OCI-LY3 (cell line): ENCODE measurements at regions not wholly inside any gene's neighbourhood (a gene's known extent, or its start where the extent isn't known, plus 50 kb on each side); places are given as distances from the start of the nearest gene placed in this dataset.

ENCODE experiments used
- H2AFZ ChIP-seq: fragments of 200-600, 300-600 bp; shearing (Covaris generic); 2 replicates; pipeline ENCODE4 v1.6.0; 2014; ENCODE audit warnings: antibody characterized with exemption, low read depth, low read length
- H3K27ac ChIP-seq: fragments of 200-600, 300-600 bp; sonication (generic); 2 replicates; pipeline ENCODE4 v1.5.1; 2014; ENCODE audit warnings: mild to moderate bottlenecking, low read length, moderate library complexity, mixed read lengths
- H3K27me3 ChIP-seq: fragments of 200-600, 300-600 bp; sonication (generic); 2 replicates; pipeline ENCODE4 v1.6.1; 2014; ENCODE audit warnings: low read depth, low read length, mixed read lengths
- H3K36me3 ChIP-seq: fragments of 200-600, 300-600 bp; sonication (generic); replicated peaks from 2 replicates; pipeline ENCODE3; 2014; ENCODE audit warnings: low read depth, low read length, mixed read lengths
- H3K4me1 ChIP-seq: fragments of 300-600, 200-600 bp; sonication (generic); 2 replicates; pipeline ENCODE4 v1.6.1; 2014; ENCODE audit warnings: low read length, mixed read lengths
- H3K4me2 ChIP-seq: fragments of 200-600, 300-600 bp; sonication (generic); 2 replicates; pipeline ENCODE4 v1.6.1; 2014; ENCODE audit warnings: low read length, mixed read lengths
- H3K4me3 ChIP-seq: fragments of 300-600, 200-600 bp; sonication (generic); 2 replicates; pipeline ENCODE4 v1.5.1; 2014; ENCODE audit warnings: antibody characterized with exemption, mild to moderate bottlenecking, low read length, moderate library complexity
- H3K79me2 ChIP-seq: fragments of 300-600, 200-600 bp; shearing (Covaris generic); 2 replicates; pipeline ENCODE4 v1.6.1; 2014; ENCODE audit warnings: mild to moderate bottlenecking, low read length, mixed read lengths
- H3K9ac ChIP-seq: fragments of 300-600, 200-600 bp; shearing (Covaris generic); 2 replicates; pipeline ENCODE4 v1.6.0; 2014; ENCODE audit warnings: mild to moderate bottlenecking, low read length, moderate library complexity
- H3K9me3 ChIP-seq: fragments of 200-600, 300-600 bp; shearing (Covaris generic); 2 replicates; pipeline ENCODE4 v1.6.1; 2014; ENCODE audit warnings: low read length, mixed read lengths; ENCODE audit not compliant: insufficient read depth
- H4K20me1 ChIP-seq: fragments of 200-600, 300-600 bp; sonication (generic); 2 replicates; pipeline ENCODE4 v1.6.1; 2016; ENCODE audit warnings: low read length, mixed read lengths; ENCODE audit not compliant: insufficient read depth
- EZH2phosphoT487 ChIP-seq: fragments of 200-600 bp; shearing (Covaris generic); IDR thresholded peaks from 2 replicates; pipeline ENCODE4 v1.6.1; 2018; ENCODE audit warnings: antibody characterized with exemption, mixed run types, low read depth
- TF ChIP-seq, protein P1 (sequence below): fragments of 200-600, 300-600 bp; sonication (generic); IDR thresholded peaks from 2 replicates; pipeline ENCODE4 v1.5.1; 2014; ENCODE audit warnings: antibody characterized with exemption, low read length, low read depth

DNA sequence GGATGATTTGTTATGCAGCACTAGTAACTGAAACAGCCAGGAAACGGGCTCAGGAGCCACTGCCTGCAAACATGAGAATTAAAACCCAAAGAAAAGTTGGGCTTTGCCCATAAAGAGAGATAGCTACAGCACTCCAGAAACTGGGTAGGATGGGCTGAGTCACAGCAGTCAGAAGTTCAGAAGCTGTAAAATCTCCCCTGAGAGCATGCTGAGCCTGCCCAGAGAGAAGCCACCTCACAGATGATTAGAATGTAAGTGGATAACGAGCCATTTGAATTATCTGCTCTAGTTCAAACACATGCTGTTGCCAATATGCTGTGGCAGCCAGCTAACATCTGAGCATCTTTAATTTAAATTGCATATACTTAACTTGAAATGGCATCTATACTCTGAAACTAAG is 388.1 kb upstream of the ACVR2A start:
- H3K27me3 ChIP-seq, result no peaks in the 10 kb centered on the region

DNA sequence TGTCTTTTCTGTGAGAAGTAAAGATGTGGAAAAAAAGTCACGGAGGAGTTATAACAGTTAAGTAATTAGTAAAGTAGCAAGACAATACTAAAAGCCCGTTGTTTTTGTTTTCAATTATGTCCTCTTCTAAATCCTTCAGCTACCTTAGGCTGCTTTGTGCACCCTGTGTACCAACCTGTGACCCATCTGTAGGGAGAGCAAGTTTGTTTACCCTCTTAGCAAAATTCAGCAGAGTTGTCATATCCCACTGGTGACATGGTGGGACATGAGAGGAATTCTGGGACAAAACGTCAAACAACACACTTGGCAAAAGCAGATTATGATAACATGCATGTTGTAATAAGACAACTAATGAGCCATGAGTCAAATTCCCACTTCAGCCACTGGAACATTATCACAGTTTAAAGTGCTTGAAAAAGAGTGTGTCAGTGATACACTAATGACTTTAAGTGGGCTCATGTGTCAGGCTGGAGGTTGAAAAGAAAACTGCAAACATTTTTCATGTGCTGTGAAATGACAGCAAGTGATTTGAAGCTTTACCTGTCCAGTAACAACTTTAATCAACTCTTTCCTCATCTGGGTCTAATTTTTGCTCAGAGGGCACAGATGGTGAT is 392.8 kb upstream of the ACVR2A start:
- TF ChIP-seq, protein P1, sequence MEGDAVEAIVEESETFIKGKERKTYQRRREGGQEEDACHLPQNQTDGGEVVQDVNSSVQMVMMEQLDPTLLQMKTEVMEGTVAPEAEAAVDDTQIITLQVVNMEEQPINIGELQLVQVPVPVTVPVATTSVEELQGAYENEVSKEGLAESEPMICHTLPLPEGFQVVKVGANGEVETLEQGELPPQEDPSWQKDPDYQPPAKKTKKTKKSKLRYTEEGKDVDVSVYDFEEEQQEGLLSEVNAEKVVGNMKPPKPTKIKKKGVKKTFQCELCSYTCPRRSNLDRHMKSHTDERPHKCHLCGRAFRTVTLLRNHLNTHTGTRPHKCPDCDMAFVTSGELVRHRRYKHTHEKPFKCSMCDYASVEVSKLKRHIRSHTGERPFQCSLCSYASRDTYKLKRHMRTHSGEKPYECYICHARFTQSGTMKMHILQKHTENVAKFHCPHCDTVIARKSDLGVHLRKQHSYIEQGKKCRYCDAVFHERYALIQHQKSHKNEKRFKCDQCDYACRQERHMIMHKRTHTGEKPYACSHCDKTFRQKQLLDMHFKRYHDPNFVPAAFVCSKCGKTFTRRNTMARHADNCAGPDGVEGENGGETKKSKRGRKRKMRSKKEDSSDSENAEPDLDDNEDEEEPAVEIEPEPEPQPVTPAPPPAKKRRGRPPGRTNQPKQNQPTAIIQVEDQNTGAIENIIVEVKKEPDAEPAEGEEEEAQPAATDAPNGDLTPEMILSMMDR, result peak; percentile 23
- TF ChIP-seq EZH2phosphoT487, result no peak
- Histone ChIP-seq H3K4me2 (no peak overlapping the region), H3K9ac (no peak overlapping the region), H2AFZ (no peak overlapping the region), H3K36me3 (no peaks in the 10 kb centered on the region), H4K20me1 (no peaks in the 10 kb centered on the region), H3K27ac (no peak overlapping the region), H3K9me3 (no peaks in the 10 kb centered on the region), H3K4me3 (no peak overlapping the region), H3K4me1 (peaks cover 25% of the 10 kb centered on the region), H3K27me3 (no peaks in the 10 kb centered on the region), H3K79me2 (no peaks in the 10 kb centered on the region)

More for the DNA sequence above, 388.1 kb upstream of the ACVR2A start:
- Histone ChIP-seq H4K20me1 (no peaks in the 10 kb centered on the region), H3K79me2 (no peaks in the 10 kb centered on the region), H3K27ac (no peak overlapping the region), H2AFZ (no peak overlapping the region), H3K36me3 (no peaks in the 10 kb centered on the region), H3K9ac (no peak overlapping the region), H3K4me3 (no peak overlapping the region), H3K4me2 (no peak overlapping the region), H3K4me1 (peaks cover 6% of the 10 kb centered on the region; the same call in 1 of the 2 replicates), H3K9me3 (no peaks in the 10 kb centered on the region)
- TF ChIP-seq, protein P1, result no peak
- TF ChIP-seq EZH2phosphoT487, result no peak

DNA sequence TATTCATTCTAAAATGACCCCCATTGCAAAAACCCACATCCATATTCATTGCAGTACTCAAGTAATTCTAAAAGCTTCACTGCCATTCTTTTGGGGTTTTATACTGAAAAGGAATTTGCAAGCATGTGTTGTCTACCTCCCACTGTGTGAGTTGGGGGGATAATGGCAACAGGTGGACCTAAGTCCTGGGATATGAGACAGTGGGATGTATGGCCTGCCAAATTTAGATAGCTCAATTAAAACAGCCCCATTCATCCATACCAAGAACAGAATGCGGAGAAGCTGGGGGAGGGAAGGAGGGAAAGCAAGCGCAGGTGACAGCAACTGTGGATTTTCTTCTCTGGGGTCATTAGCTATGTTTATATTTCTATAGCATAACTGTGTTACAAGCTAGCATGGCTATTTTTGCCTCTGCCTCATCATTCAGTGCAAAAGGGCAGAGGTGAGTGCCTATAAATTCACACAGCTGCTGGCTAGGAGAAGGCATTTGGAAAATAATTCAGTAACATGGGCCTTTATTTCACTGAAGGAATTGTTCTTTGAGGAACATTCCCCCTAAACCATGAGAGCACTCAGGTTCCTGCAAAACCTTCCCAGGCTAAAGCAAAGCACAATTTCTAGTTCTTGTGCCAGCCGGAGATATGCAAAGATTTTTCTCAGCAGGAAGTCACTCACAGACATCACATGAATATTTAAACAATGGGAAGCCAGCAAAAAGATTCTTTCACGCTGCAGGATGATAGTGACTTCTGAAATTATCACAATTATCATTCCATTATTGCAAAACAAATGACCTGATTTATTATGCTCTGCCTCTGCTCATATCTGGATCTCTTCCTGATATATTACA is 393.9 kb upstream of the ACVR2A start:
- TF ChIP-seq, protein P1, result no peak
- Histone ChIP-seq H3K27me3 (no peaks in the 10 kb centered on the region), H2AFZ (no peak overlapping the region), H3K36me3 (no peaks in the 10 kb centered on the region), H4K20me1 (no peaks in the 10 kb centered on the region), H3K79me2 (no peaks in the 10 kb centered on the region), H3K4me2 (no peak overlapping the region), H3K9ac (no peak overlapping the region), H3K27ac (no peak overlapping the region), H3K4me3 (no peak overlapping the region), H3K4me1 (peaks cover 25% of the 10 kb centered on the region), H3K9me3 (0 out of 2 replicates have a peak, but pooled peaks cover 3% of the 10 kb centered on the region)

DNA sequence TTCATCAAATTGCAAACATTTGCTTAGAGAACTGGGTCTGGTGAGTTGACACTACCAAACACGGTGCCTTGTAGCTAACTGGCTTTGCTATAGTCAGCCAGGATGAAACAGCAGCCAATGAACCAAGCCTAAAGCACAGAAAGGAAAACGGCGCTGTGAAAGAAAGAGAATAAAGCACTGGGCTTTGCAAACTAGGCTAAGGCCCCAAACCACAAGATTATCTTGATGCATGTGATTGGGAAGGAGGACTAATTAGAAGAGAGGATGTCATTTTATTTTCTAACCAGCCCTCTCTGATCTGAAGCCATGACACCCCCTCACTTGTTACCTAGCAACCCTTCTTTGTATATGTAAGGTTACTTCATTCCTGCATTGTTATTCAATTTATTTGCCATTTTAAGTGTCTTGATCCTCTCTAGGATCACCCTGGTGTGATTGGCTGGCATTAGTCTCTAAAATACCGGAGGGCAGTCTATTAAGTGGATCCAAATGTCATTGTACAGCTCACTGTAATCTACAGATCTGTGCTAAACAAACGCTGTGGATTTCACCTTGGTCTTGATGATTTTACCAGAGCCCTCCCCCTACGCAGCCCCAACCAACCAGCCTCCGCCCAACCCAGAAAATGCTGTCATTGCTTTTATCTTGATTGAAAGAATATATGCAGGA is 395.4 kb upstream of the ACVR2A start:
- Histone ChIP-seq H3K79me2 (no peaks in the 10 kb centered on the region), H2AFZ (peak overlapping the region; percentile 92), H3K4me1 (peaks cover 25% of the 10 kb centered on the region), H3K4me2 (peak overlapping the region; percentile 53), H3K9ac (no peak overlapping the region), H4K20me1 (no peaks in the 10 kb centered on the region), H3K27ac (no peak overlapping the region), H3K9me3 (0 out of 2 replicates have a peak, but pooled peaks cover 3% of the 10 kb centered on the region), H3K27me3 (no peaks in the 10 kb centered on the region), H3K4me3 (peak overlapping the region; percentile 29), H3K36me3 (no peaks in the 10 kb centered on the region)
- TF ChIP-seq, protein P1, result no peak
- no peak for TF ChIP-seq EZH2phosphoT487
